Ovary (tissue), 7 donors: ENCODE measurements at regions not wholly inside any gene's neighbourhood (a gene's known extent, or its start where the extent isn't known, plus 50 kb on each side); places are given as distances from the start of the nearest gene placed in this dataset. TPM values are rescaled to one million over a fixed set of nuclear protein-coding genes. Genes with fewer than 3 reads are reported as not detected.

ENCODE experiments used
- DNase-seq, 5 donors: peaks; one replicate each; pipeline ENCODE4 v3.0.0-alpha.2; 2019 to 2020
- H3K27ac ChIP-seq, 2 donors: fragments of 200-600 bp; one replicate each; pipeline versions ENCODE4 v1.5.1 to v1.8.0; 2019 to 2022
- H3K27me3 ChIP-seq: fragments of 200-600 bp; one replicate; pipeline ENCODE4 v1.8.0; 2022
- H3K36me3 ChIP-seq: fragments of 200-600 bp; sonication (generic); one replicate; pipeline ENCODE4 v1.5.1; 2019
- H3K4me1 ChIP-seq: one replicate; pipeline ENCODE4 v1.8.1; 2013; ENCODE audit warnings: mild to moderate bottlenecking, moderate library complexity; ENCODE audit not compliant: insufficient read depth
- H3K4me3 ChIP-seq: fragments of 200-600 bp; sonication (generic); one replicate; pipeline ENCODE4 v1.5.1; 2017
- H3K9me3 ChIP-seq, 2 donors: fragments of 200-600 bp in 1 of 2; sonication (generic) in 1 of 2; one replicate each; pipeline versions ENCODE4 v1.5.1 to v1.8.1; 2013 to 2019; ENCODE audit warnings: mild to moderate bottlenecking in 1 of 2, moderate library complexity in 1 of 2
- CTCF ChIP-seq, 3 donors: fragments of 450-650 bp in 2 of 3; fragments of 200-600 bp in 1 of 3; IDR thresholded peaks; one replicate each; pipeline versions ENCODE4 v1.5.1 to v1.8.0; 2016 to 2022; ENCODE audit warnings: antibody characterized with exemption in 3 of 3, mild to moderate bottlenecking in 1 of 3
- EP300 ChIP-seq: sonication (generic); formaldehyde crosslinking; IDR thresholded peaks from one replicate; pipeline ENCODE4 v1.6.1; 2017; ENCODE audit warnings: antibody characterized with exemption
- POLR2A ChIP-seq: fragments of 450-650 bp; IDR thresholded peaks from one replicate; pipeline ENCODE4 v1.6.1; 2017; ENCODE audit warnings: antibody characterized with exemption, mild to moderate bottlenecking, moderate library complexity
- WGBS, 3 donors: extraction: QIAGEN DNeasy Blood & Tissue Kit in 1 of 3; methylation state at CpG; one replicate each; pipeline versions ENCODE4 v1.1.5 to v1.1.7; 2013 to 2017; 5-methylcytosine and 5-hydroxymethylcytosine counted together
- intact Hi-C, 4 donors: fragments of 100-400 bp; cut with DNase I; formaldehyde crosslinking; loops; one replicate each; pipeline versions ENCODE4 v1.11.0 to v1.15.1; 2022 to 2023
- small RNA-seq: library from RNA; depleted of rRNA; stranded (forward); fragments of <200 nt; gene quantifications from one replicate; pipeline ENCODE3, GENCODE V24; 2016
- donor health status: DM: no; HTN: no; CAD: no; lungs with moderate emphysema.
- donor health status: DM: no; HTN: no; CAD: no.
- donor health status: Bipolar disorder and iron deficiency.
- donor health status: DM: no; HTN: no; CAD: no.
- donor health status: DM: yes; HTN: yes; CAD: no.

GRCh38 chr11:59265735-59266134 lies 53.0 kb upstream of the MPEG1 start:
- no peak for DNase-seq
- H3K36me3 ChIP-seq: no peaks in the 10 kb centered on the region
- TF ChIP-seq EP300: no peak
- no peak for TF ChIP-seq POLR2A
- TF ChIP-seq CTCF (IDR thresholded peaks at IDR 0.05): no peak
- intact Hi-C loops: no loop called here
- H3K4me3 ChIP-seq: no peak overlapping the region
- no peaks in the 10 kb centered on the region for H3K9me3 ChIP-seq
- H3K27me3 ChIP-seq: no peaks in the 10 kb centered on the region
- no peak overlapping the region for H3K27ac ChIP-seq
- no peaks in the 10 kb centered on the region for H3K4me1 ChIP-seq
- 79 to 90% (median 85%) methylated on average over 1 of the region's 1 CpG for WGBS, 3 donors

GRCh38 chr11:59264736-59265135 lies 52.0 kb upstream of the MPEG1 start:
- H3K27me3 ChIP-seq: no peaks in the 10 kb centered on the region
- H3K9me3 ChIP-seq: no peaks in the 10 kb centered on the region
- H3K36me3 ChIP-seq: no peaks in the 10 kb centered on the region
- WGBS, 3 donors: 85 to 89% (median 88%) methylated on average over 8 of the region's 8 CpGs
- TF ChIP-seq POLR2A (no peak), CTCF (IDR thresholded peaks at IDR 0.05) (no peak), EP300 (no peak)
- no peak overlapping the region for H3K27ac ChIP-seq
- H3K4me1 ChIP-seq: no peaks in the 10 kb centered on the region
- H3K4me3 ChIP-seq: no peak overlapping the region
- intact Hi-C loops: no loop called here
- DNase-seq: no peak

GRCh38 chr11:59263225-59263894 lies 50.6 kb upstream of the MPEG1 start:
- Histone ChIP-seq H3K4me3 (no peak overlapping the region), H3K27me3 (no peaks in the 10 kb centered on the region), H3K9me3 (no peaks in the 10 kb centered on the region), H3K36me3 (no peaks in the 10 kb centered on the region), H3K27ac (no peak overlapping the region), H3K4me1 (no peaks in the 10 kb centered on the region)
- WGBS, 3 donors: 84 to 88% (median 86%) methylated on average over 9 of the region's 9 CpGs
- DNase-seq: no peak
- TF ChIP-seq CTCF (IDR thresholded peaks at IDR 0.05) (no peak), POLR2A (no peak), EP300 (no peak)
- intact Hi-C loops: no loop called here

Small RNAs in the stretch of these regions (small RNA-seq; reads per million reads assigned to genes)
- gene RN7SL435P: not detected
